Activated naive CD4-positive, alpha-beta T cell treated with anti-CD3 and anti-CD28 coated beads, Interleukin-2, amount 50 U/mL, for 72 hours (primary cell): ENCODE measurements at regions not wholly inside any gene's neighbourhood (a gene's known extent, or its start where the extent isn't known, plus 50 kb on each side); places are given as distances from the start of the nearest gene placed in this dataset.

Source experiments
- ATAC-seq, 2 donors: fragments of 150-1000 bp; cut with Tn5 transposase; 2 replicates each; pipeline ENCODE4 v1.10.0; 2021; ENCODE audit warnings: mild to moderate bottlenecking in 2 of 2, moderate library complexity in 2 of 2
- DNase-seq, 2 donors: peaks; one replicate each; pipeline ENCODE4 v3.0.0; 2021 to 2022; ENCODE audit warnings: low spot score in 2 of 2
- H3K27ac Mint-ChIP-seq, 2 donors: one replicate each; pipeline ENCODE4 v1.8.0; 2022; ENCODE audit warnings: mild to moderate bottlenecking in 2 of 2, mixed read lengths in 2 of 2
- H3K36me3 Mint-ChIP-seq, 2 donors: one replicate each; pipeline ENCODE4 v1.8.0; 2022; ENCODE audit warnings: mixed read lengths in 2 of 2
- H3K9me3 Mint-ChIP-seq, 2 donors: one replicate each; pipeline ENCODE4 v1.8.0; 2022; ENCODE audit warnings: mixed read lengths in 2 of 2

GRCh38 chr3:194237110-194237509 lies 101.2 kb downstream of the HES1 start:
- ATAC-seq = no peak
- H3K36me3 Mint-ChIP-seq = peaks cover 0 to 9% of the 10 kb centered on the region in 2 donors

GRCh38 chr3:194240766-194241165 lies 104.8 kb downstream of the HES1 start:
- Mint-ChIP-seq H3K9me3 (peaks cover 6 to 10% of the 10 kb centered on the region in 2 donors), H3K27ac (no peak overlapping the region), H3K36me3 (peaks cover 0 to 9% of the 10 kb centered on the region in 2 donors)
- DNase-seq (no peak), ATAC-seq (no peak)

More at GRCh38 chr3:194237110-194237509, 101.2 kb downstream of the HES1 start:
- Mint-ChIP-seq H3K27ac (no peak overlapping the region), H3K9me3 (peaks cover 6 to 10% of the 10 kb centered on the region in 2 donors)
- DNase-seq = no peak

- no peak for ATAC-seq
- Mint-ChIP-seq H3K27ac (no peak overlapping the region), H3K9me3 (no peaks in the 10 kb centered on the region)
Measured at GRCh38 chr3:194243172-194243837, 107.4 kb downstream of the HES1 start.

GRCh38 chr3:194244167-194244566 lies 107.0 kb downstream of the CPN2 start:
- Mint-ChIP-seq H3K9me3 (no peaks in the 10 kb centered on the region), H3K36me3 (no peaks in the 10 kb centered on the region), H3K27ac (no peak overlapping the region)
- ATAC-seq (no peak), DNase-seq (no peak)

More at GRCh38 chr3:194243172-194243837, 107.4 kb downstream of the HES1 start:
- no peak for DNase-seq
- H3K36me3 Mint-ChIP-seq = no peaks in the 10 kb centered on the region

- H3K36me3 Mint-ChIP-seq = no peaks in the 10 kb centered on the region
- ATAC-seq = no peak
- DNase-seq = no peak
- no peak overlapping the region for H3K27ac Mint-ChIP-seq
- H3K9me3 Mint-ChIP-seq = no peaks in the 10 kb centered on the region
Measured at GRCh38 chr3:194245474-194245873, 105.7 kb downstream of the CPN2 start.

GRCh38 chr3:194245975-194246561 lies 105.1 kb downstream of the CPN2 start:
- no peak for DNase-seq
- H3K36me3 Mint-ChIP-seq = no peaks in the 10 kb centered on the region
- no peak overlapping the region for H3K27ac Mint-ChIP-seq
- ATAC-seq = no peak
- H3K9me3 Mint-ChIP-seq = no peaks in the 10 kb centered on the region

GRCh38 chr3:194246709-194247349 lies 104.3 kb downstream of the CPN2 start:
- no peaks in the 10 kb centered on the region for H3K36me3 Mint-ChIP-seq
- no peak overlapping the region for H3K27ac Mint-ChIP-seq
- no peaks in the 10 kb centered on the region for H3K9me3 Mint-ChIP-seq
- no peak for DNase-seq
- no peak for ATAC-seq

- no peak for DNase-seq
- ATAC-seq = no peak
- Mint-ChIP-seq H3K27ac (no peak overlapping the region), H3K9me3 (no peaks in the 10 kb centered on the region), H3K36me3 (no peaks in the 10 kb centered on the region)
Measured at GRCh38 chr3:194247350-194247740, 103.8 kb downstream of the CPN2 start.

- ATAC-seq (no peak), DNase-seq (no peak)
- H3K9me3 Mint-ChIP-seq = no peaks in the 10 kb centered on the region
- no peak overlapping the region for H3K27ac Mint-ChIP-seq
- H3K36me3 Mint-ChIP-seq = no peaks in the 10 kb centered on the region
Measured at GRCh38 chr3:194249323-194250097, 101.6 kb downstream of the CPN2 start.

GRCh38 chr3:194250098-194251002 lies 100.8 kb downstream of the CPN2 start:
- no peaks in the 10 kb centered on the region for H3K9me3 Mint-ChIP-seq

GRCh38 chr3:194251007-194251406 lies 100.1 kb downstream of the CPN2 start:
- Mint-ChIP-seq H3K36me3 (no peaks in the 10 kb centered on the region), H3K27ac (no peak overlapping the region), H3K9me3 (no peaks in the 10 kb centered on the region)
- ATAC-seq (no peak), DNase-seq (no peak)

More at GRCh38 chr3:194250098-194251002, 100.8 kb downstream of the CPN2 start:
- Mint-ChIP-seq H3K27ac (no peak overlapping the region), H3K36me3 (no peaks in the 10 kb centered on the region)
- ATAC-seq (no peak), DNase-seq (no peak)

- Mint-ChIP-seq H3K9me3 (no peaks in the 10 kb centered on the region), H3K27ac (no peak overlapping the region), H3K36me3 (no peaks in the 10 kb centered on the region)
- ATAC-seq = no peak
- no peak for DNase-seq
Measured at GRCh38 chr3:194251461-194251860, 99.7 kb downstream of the CPN2 start.

GRCh38 chr3:194251891-194252560 lies 99.1 kb downstream of the CPN2 start:
- DNase-seq = no peak
- Mint-ChIP-seq H3K9me3 (no peaks in the 10 kb centered on the region), H3K36me3 (no peaks in the 10 kb centered on the region), H3K27ac (no peak overlapping the region)
- ATAC-seq = no peak

- DNase-seq (no peak), ATAC-seq (no peak)
- Mint-ChIP-seq H3K9me3 (peaks cover 0 to 2% of the 10 kb centered on the region in 2 donors), H3K36me3 (peaks cover 0 to 8% of the 10 kb centered on the region in 2 donors), H3K27ac (no peak overlapping the region)
Measured at GRCh38 chr3:194253270-194253669, 97.9 kb downstream of the CPN2 start.

GRCh38 chr3:194254040-194254439 lies 97.1 kb downstream of the CPN2 start:
- Mint-ChIP-seq H3K36me3 (peaks cover 0 to 9% of the 10 kb centered on the region in 2 donors), H3K9me3 (peaks cover 0 to 4% of the 10 kb centered on the region in 2 donors), H3K27ac (no peak overlapping the region)
- DNase-seq (no peak), ATAC-seq (no peak)
